ENCODE measurements at regions not wholly inside any gene's neighbourhood (a gene's known extent, or its start where the extent isn't known, plus 50 kb on each side); places are given as distances from the start of the nearest gene placed in this dataset.
A peak's percentile ranks its signal among the peaks of the same experiment; 100 is the strongest.

DNA sequence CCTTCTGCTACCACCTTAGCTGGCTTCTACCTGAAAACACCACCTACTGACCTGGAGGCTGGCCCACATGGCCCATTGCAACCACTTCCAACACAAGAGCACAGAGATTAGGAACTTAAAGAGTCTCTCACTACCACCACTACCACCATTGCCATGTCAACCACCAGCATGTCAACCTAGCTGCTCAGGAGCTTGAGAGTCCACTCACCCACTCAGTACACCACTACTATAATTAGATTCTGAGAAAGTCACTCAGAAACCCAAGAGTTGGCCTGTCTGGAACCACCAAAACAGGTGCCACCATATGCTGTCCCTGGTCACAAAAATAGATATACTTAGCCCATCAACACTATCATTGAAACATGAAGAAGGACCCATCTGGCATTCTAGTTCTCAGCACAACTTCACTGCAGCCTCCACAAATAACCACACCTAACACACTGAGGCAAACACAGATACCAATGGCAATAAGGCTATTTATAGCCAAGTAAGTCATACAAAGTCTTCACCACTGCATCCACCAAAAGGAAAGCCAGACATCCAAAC lies 806.7 kb upstream of the EPHA6 start:
- H3K4me3 ChIP-seq (ENCODE audit: low read depth, low read length): no peak overlapping the region
- no peaks in the 10 kb centered on the region for H3K36me3 ChIP-seq
- H3K27me3 ChIP-seq: no peaks in the 10 kb centered on the region
- no peaks in the 10 kb centered on the region for H3K4me1 ChIP-seq
- H3K9me3 ChIP-seq: no peaks in the 10 kb centered on the region
- no peak for DNase-seq
- TF ChIP-seq, protein P1, sequence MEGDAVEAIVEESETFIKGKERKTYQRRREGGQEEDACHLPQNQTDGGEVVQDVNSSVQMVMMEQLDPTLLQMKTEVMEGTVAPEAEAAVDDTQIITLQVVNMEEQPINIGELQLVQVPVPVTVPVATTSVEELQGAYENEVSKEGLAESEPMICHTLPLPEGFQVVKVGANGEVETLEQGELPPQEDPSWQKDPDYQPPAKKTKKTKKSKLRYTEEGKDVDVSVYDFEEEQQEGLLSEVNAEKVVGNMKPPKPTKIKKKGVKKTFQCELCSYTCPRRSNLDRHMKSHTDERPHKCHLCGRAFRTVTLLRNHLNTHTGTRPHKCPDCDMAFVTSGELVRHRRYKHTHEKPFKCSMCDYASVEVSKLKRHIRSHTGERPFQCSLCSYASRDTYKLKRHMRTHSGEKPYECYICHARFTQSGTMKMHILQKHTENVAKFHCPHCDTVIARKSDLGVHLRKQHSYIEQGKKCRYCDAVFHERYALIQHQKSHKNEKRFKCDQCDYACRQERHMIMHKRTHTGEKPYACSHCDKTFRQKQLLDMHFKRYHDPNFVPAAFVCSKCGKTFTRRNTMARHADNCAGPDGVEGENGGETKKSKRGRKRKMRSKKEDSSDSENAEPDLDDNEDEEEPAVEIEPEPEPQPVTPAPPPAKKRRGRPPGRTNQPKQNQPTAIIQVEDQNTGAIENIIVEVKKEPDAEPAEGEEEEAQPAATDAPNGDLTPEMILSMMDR (IDR thresholded peaks at IDR 0.05; ENCODE audit: low read depth, low read length): no peak

DNA sequence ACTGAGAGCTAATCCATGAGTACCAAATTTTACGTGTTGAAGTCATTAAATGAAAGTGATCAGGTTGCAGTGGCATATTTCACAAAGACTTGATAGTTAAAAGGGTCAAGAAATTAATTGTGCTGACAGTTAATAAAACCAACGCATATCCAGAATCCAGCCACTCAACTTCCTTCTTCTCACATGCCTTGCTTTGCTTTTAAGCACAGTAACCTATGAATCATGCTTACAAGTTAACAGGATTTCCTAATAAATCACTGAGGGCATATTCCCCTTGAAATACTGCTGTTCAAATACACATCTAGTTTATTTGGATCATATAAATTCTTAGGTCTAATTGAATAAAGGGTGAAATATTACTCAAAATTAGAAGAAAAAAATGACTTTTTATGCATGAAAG lies 801.5 kb upstream of the EPHA6 start:
- H3K4me3 ChIP-seq (ENCODE audit: low read depth, low read length): no peak overlapping the region
- H3K27me3 ChIP-seq: no peaks in the 10 kb centered on the region
- H3K9me3 ChIP-seq: no peaks in the 10 kb centered on the region
- DNase-seq: no peak
- TF ChIP-seq, protein P1 (IDR thresholded peaks at IDR 0.05; ENCODE audit: low read depth, low read length): no peak
- H3K4me1 ChIP-seq: no peaks in the 10 kb centered on the region
- no peaks in the 10 kb centered on the region for H3K36me3 ChIP-seq

- no peak overlapping the region for H3K4me3 ChIP-seq (ENCODE audit: low read depth, low read length)
- no peak for DNase-seq
- no peaks in the 10 kb centered on the region for H3K4me1 ChIP-seq
- no peaks in the 10 kb centered on the region for H3K36me3 ChIP-seq
- no peaks in the 10 kb centered on the region for H3K9me3 ChIP-seq
- H3K27me3 ChIP-seq: no peaks in the 10 kb centered on the region
- TF ChIP-seq, protein P1 (IDR thresholded peaks at IDR 0.05; ENCODE audit: low read depth, low read length): no peak
These were observed 796.8 kb upstream of the EPHA6 start for GRCh38 chr3:96017556-96017955.

DNA sequence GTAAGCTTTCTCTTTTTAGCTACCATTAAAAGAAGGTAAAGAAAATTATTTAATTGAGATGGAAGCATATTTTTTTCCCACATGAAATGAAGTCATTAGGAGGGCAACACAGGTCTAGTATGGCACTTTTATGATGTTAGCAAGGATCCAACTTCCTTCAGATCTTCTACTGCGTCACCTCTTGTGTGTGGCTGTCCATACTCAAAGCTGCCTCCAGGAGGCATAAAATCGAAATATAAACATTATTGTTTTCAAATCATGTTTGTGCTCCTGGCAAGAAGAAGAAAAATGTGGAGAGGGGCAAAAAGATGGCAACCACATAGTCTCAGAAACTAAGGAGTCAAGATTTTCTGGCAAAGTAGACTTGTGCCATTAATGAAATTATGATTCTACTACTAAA lies 791.7 kb upstream of the EPHA6 start:
- DNase-seq: no peak
- Histone ChIP-seq H3K36me3 (no peaks in the 10 kb centered on the region), H3K4me3 (ENCODE audit: low read depth, low read length) (no peak overlapping the region), H3K27me3 (no peaks in the 10 kb centered on the region), H3K4me1 (no peaks in the 10 kb centered on the region), H3K9me3 (no peaks in the 10 kb centered on the region)
- TF ChIP-seq, protein P1 (IDR thresholded peaks at IDR 0.05; ENCODE audit: low read depth, low read length): 0 out of 2 replicates have a peak, but pooled peaks have one; percentile 17

DNA sequence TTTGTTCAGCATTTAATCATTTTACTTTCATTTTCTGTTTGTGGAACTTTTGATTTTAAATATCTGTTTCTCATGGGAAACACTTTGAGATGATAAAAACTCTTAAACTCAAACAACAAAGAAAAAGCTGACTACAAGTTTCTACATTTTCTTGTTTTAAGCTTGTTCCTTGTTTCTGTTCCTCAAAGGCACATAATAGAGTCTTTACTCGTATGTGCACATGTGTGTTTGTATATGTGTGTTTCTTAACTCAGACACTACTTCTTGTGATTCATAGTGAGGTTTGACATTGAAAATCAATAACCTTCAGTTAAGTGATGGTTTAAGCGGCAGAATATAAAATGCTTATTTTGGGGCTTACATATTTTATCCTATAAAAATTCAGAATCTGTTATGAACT lies 786.7 kb upstream of the EPHA6 start:
- H3K9me3 ChIP-seq: no peaks in the 10 kb centered on the region
- DNase-seq: no peak
- H3K4me1 ChIP-seq: no peaks in the 10 kb centered on the region
- TF ChIP-seq, protein P1 (IDR thresholded peaks at IDR 0.05; ENCODE audit: low read depth, low read length): no peak
- no peaks in the 10 kb centered on the region for H3K27me3 ChIP-seq
- H3K36me3 ChIP-seq: no peaks in the 10 kb centered on the region
- no peak overlapping the region for H3K4me3 ChIP-seq (ENCODE audit: low read depth, low read length)

GRCh38 chr3:96039632-96040031 lies 774.8 kb upstream of the EPHA6 start:
- Histone ChIP-seq H3K4me1 (no peaks in the 10 kb centered on the region), H3K9me3 (no peaks in the 10 kb centered on the region), H3K27me3 (no peaks in the 10 kb centered on the region), H3K36me3 (no peaks in the 10 kb centered on the region), H3K4me3 (ENCODE audit: low read depth, low read length) (no peak overlapping the region)
- DNase-seq: no peak
- TF ChIP-seq, protein P1 (IDR thresholded peaks at IDR 0.05; ENCODE audit: low read depth, low read length): no peak
